H9 (cell line): ENCODE measurements at regions not wholly inside any gene's neighbourhood (a gene's known extent, or its start where the extent isn't known, plus 50 kb on each side); places are given as distances from the start of the nearest gene placed in this dataset.

Experiments
- DNase-seq: peaks from one replicate; pipeline ENCODE4 v3.0.0-alpha.2; 2017
- H2AFZ ChIP-seq: one replicate; pipeline ENCODE4 v1.6.1; 2013; ENCODE audit warnings: mild to moderate bottlenecking, low read length, control low read depth, moderate library complexity
- H2AK5ac ChIP-seq: 2 replicates; pipeline ENCODE4 v1.6.1; 2013; ENCODE audit warnings: low read length, control low read depth, mixed read lengths; ENCODE audit not compliant: insufficient read length
- H2BK120ac ChIP-seq: one replicate; pipeline ENCODE4 v1.6.1; 2013; ENCODE audit warnings: low read depth, mild to moderate bottlenecking, low read length, control low read depth, inconsistent platforms; ENCODE audit not compliant: poor library complexity, severe bottlenecking
- H2BK12ac ChIP-seq: 2 replicates; pipeline ENCODE4 v1.6.1; 2013; ENCODE audit warnings: low read length, control low read depth, mixed read lengths, low read depth; ENCODE audit not compliant: insufficient read length
- H2BK15ac ChIP-seq: 2 replicates; pipeline ENCODE4 v1.6.1; 2013; ENCODE audit warnings: low read depth, low read length, control low read depth
- H2BK20ac ChIP-seq: one replicate; pipeline ENCODE4 v1.6.1; 2013; ENCODE audit warnings: low read depth, mild to moderate bottlenecking, low read length, control low read depth, inconsistent platforms; ENCODE audit not compliant: poor library complexity, severe bottlenecking
- H2BK5ac ChIP-seq: 2 replicates; pipeline ENCODE4 v1.6.1; 2013; ENCODE audit warnings: low read length, control low read depth, mixed read lengths; ENCODE audit not compliant: insufficient read length
- H3K14ac ChIP-seq: 2 replicates; pipeline ENCODE4 v1.6.1; 2013; ENCODE audit warnings: low read length, control low read depth; ENCODE audit not compliant: insufficient read depth
- H3K18ac ChIP-seq: 2 replicates; pipeline ENCODE4 v1.6.1; 2013; ENCODE audit warnings: low read depth, mild to moderate bottlenecking, mixed read lengths, low read length, control low read depth; ENCODE audit not compliant: insufficient read length
- H3K23ac ChIP-seq: 2 replicates; pipeline ENCODE4 v1.6.1; 2013; ENCODE audit warnings: low read length, control low read depth, mixed read lengths, low read depth; ENCODE audit not compliant: insufficient read length
- H3K23me2 ChIP-seq: 2 replicates; pipeline ENCODE4 v1.6.1; 2013; ENCODE audit warnings: low read depth, mild to moderate bottlenecking, mixed read lengths, low read length, control low read depth; ENCODE audit not compliant: insufficient read length, poor library complexity, severe bottlenecking
- H3K27ac ChIP-seq: 2 replicates; pipeline ENCODE4 v1.5.1; 2013; ENCODE audit warnings: low read length, control low read depth, mixed read lengths, low read depth; ENCODE audit not compliant: insufficient read length
- H3K27me3 ChIP-seq: 2 replicates; pipeline ENCODE4 v1.6.1; 2013; ENCODE audit warnings: low read length, control low read depth, inconsistent platforms; ENCODE audit not compliant: insufficient read depth
- H3K4ac ChIP-seq: 2 replicates; pipeline ENCODE4 v1.6.1; 2013; ENCODE audit warnings: low read depth, mild to moderate bottlenecking, control low read depth, inconsistent platforms, low read length, moderate library complexity
- H3K4me1 ChIP-seq: 2 replicates; pipeline ENCODE4 v1.6.1; 2013; ENCODE audit warnings: low read length, control low read depth, inconsistent platforms; ENCODE audit not compliant: insufficient read depth
- H3K4me2 ChIP-seq: 2 replicates; pipeline ENCODE4 v1.6.1; 2013; ENCODE audit warnings: low read length, control low read depth, mixed read lengths; ENCODE audit not compliant: insufficient read length, insufficient read depth
- H3K56ac ChIP-seq: 2 replicates; pipeline ENCODE4 v1.6.1; 2013; ENCODE audit warnings: low read depth, mild to moderate bottlenecking, mixed read lengths, low read length, control low read depth; ENCODE audit not compliant: insufficient read length
- H3K79me1 ChIP-seq: 2 replicates; pipeline ENCODE4 v1.6.1; 2013; ENCODE audit warnings: low read depth, mild to moderate bottlenecking, moderate library complexity, low read length, control low read depth, inconsistent platforms; ENCODE audit not compliant: insufficient read depth, poor library complexity, severe bottlenecking
- H3K79me2 ChIP-seq: 2 replicates; pipeline ENCODE4 v1.6.1; 2013; ENCODE audit warnings: low read length, control low read depth, inconsistent platforms; ENCODE audit not compliant: insufficient read depth
- H3K9ac ChIP-seq: 2 replicates; pipeline ENCODE4 v1.6.1; 2013; ENCODE audit warnings: low read length, control low read depth, mixed read lengths; ENCODE audit not compliant: insufficient read length; ENCODE audit errors: extremely low read depth
- H3K9me3 ChIP-seq: one replicate; pipeline ENCODE4 v1.6.1; 2013; ENCODE audit warnings: low read depth, low read length, inconsistent platforms; ENCODE audit not compliant: control insufficient read depth
- H3T11ph ChIP-seq: one replicate; pipeline ENCODE4 v1.6.1; 2013; ENCODE audit warnings: mild to moderate bottlenecking, low read length, control low read depth, inconsistent platforms
- H4K20me1 ChIP-seq: one replicate; pipeline ENCODE4 v1.6.1; 2013; ENCODE audit not compliant: control insufficient read depth, insufficient read length, insufficient read depth
- H4K5ac ChIP-seq: 2 replicates; pipeline ENCODE4 v1.6.1; 2013; ENCODE audit warnings: low read depth, mild to moderate bottlenecking, mixed read lengths, low read length, control low read depth; ENCODE audit not compliant: insufficient read length
- H4K8ac ChIP-seq: replicated peaks from 2 replicates; pipeline ENCODE4 v1.6.1; 2013; ENCODE audit warnings: low read length, control low read depth, mixed read lengths, low read depth; ENCODE audit not compliant: insufficient read length
- H4K91ac ChIP-seq: 2 replicates; pipeline ENCODE4 v1.6.1; 2013; ENCODE audit warnings: low read depth, mild to moderate bottlenecking, moderate library complexity, mixed read lengths, low read length, control low read depth; ENCODE audit not compliant: insufficient read length
- H3K27ac Mint-ChIP-seq, 3 experiments: 2 replicates in 2 of 3; 3 replicates in 1 of 3; pipeline ENCODE4 v1.8.0; 2020 to 2021; ENCODE audit warnings: mixed read lengths in 3 of 3, mild to moderate bottlenecking in 1 of 3, moderate library complexity in 1 of 3
- H3K27me3 Mint-ChIP-seq: 2 replicates; pipeline ENCODE4 v1.8.0; 2021; ENCODE audit warnings: low read depth, mild to moderate bottlenecking, moderate library complexity, mixed read lengths
- H3K36me3 Mint-ChIP-seq, 3 experiments: 2 replicates in 2 of 3; 3 replicates in 1 of 3; pipeline ENCODE4 v1.8.0; 2020 to 2021; ENCODE audit warnings: low read depth in 3 of 3, mixed read lengths in 3 of 3; ENCODE audit not compliant: insufficient read depth in 1 of 3
- H3K4me1 Mint-ChIP-seq, 2 experiments: 2 replicates each; pipeline ENCODE4 v1.8.0; 2020; ENCODE audit warnings: mixed read lengths in 2 of 2
- H3K4me3 Mint-ChIP-seq, 2 experiments: 2 replicates in 1 of 2; 3 replicates in 1 of 2; pipeline ENCODE4 v1.8.0; 2020 to 2021; ENCODE audit warnings: mild to moderate bottlenecking in 2 of 2, mixed read lengths in 2 of 2, moderate library complexity in 1 of 2
- H3K9me3 Mint-ChIP-seq, 2 experiments: 2 replicates in 1 of 2; 3 replicates in 1 of 2; pipeline ENCODE4 v1.8.0; 2020; ENCODE audit warnings: mild to moderate bottlenecking in 2 of 2, mixed read lengths in 2 of 2, moderate library complexity in 1 of 2
- CTCF ChIP-seq: fragments of 200-600 bp; sonication (generic); conservative IDR thresholded peaks from 3 replicates; pipeline ENCODE4 v1.8.0; 2021; ENCODE audit warnings: antibody characterized with exemption, mild to moderate bottlenecking

GRCh38 chr3:25888892-25889524, 99.1 kb downstream of the OXSM start:
- H2BK120ac ChIP-seq = no peak overlapping the region
- no peak overlapping the region for H2BK5ac ChIP-seq
- no peak overlapping the region for H2BK20ac ChIP-seq
- H3K4me3 Mint-ChIP-seq = no peak overlapping the region
- H2BK12ac ChIP-seq = no peak overlapping the region
- no peak for TF ChIP-seq CTCF
- H4K5ac ChIP-seq = no peak overlapping the region
- H3K4me1 Mint-ChIP-seq = peaks cover 15 to 20% of the 10 kb centered on the region in 2 experiments
- no peak overlapping the region for H3K18ac ChIP-seq
- no peak overlapping the region for H3K56ac ChIP-seq
- H4K8ac ChIP-seq = no peak overlapping the region
- no peaks in the 10 kb centered on the region for H3K36me3 Mint-ChIP-seq
- no peaks in the 10 kb centered on the region for H3K27me3 Mint-ChIP-seq
- H3K4me1 ChIP-seq = peaks cover 2% of the 10 kb centered on the region; the same call in 1 of the 2 replicates
- H3K9ac ChIP-seq = no peak overlapping the region
- no peak overlapping the region for H2BK15ac ChIP-seq
- no peak overlapping the region for H3K27ac ChIP-seq
- no peaks in the 10 kb centered on the region for H3K79me1 ChIP-seq
- no peak overlapping the region for H3K23ac ChIP-seq
- no peaks in the 10 kb centered on the region for H3K23me2 ChIP-seq
- no peak overlapping the region for H2AK5ac ChIP-seq
- no peak overlapping the region for H4K91ac ChIP-seq
- no peak overlapping the region for H3K4ac ChIP-seq
- H3K27me3 ChIP-seq = no peaks in the 10 kb centered on the region
- H3K14ac ChIP-seq = no peak overlapping the region
- H3K4me2 ChIP-seq = no peak overlapping the region
- no peaks in the 10 kb centered on the region for H3K9me3 Mint-ChIP-seq
- H3K9me3 ChIP-seq = no peaks in the 10 kb centered on the region
- H3T11ph ChIP-seq = no peak overlapping the region
- no peak for DNase-seq
- no peaks in the 10 kb centered on the region for H3K79me2 ChIP-seq
- peak overlapping the region in 1 of 3 experiments; percentile 81; a peak in 1 of 7 replicates for H3K27ac Mint-ChIP-seq
- no peaks in the 10 kb centered on the region for H4K20me1 ChIP-seq
- peak overlapping the region; percentile 49 for H2AFZ ChIP-seq
